Heart left ventricle (tissue), 16 donors: ENCODE measurements at regions not wholly inside any gene's neighbourhood (a gene's known extent, or its start where the extent isn't known, plus 50 kb on each side); places are given as distances from the start of the nearest gene placed in this dataset.
"Not testable (repeated sequence)": the region's sequence is repeated elsewhere in the genome, so short reads cannot be mapped to it uniquely, and the experiment has no call there.

ENCODE experiments used
- ATAC-seq, 4 donors: fragments of 200-7000 bp; cut with Tn5 transposase; one replicate each; pipeline ENCODE4 v1.9.1; 2020 to 2022; ENCODE audit warnings: moderate library complexity in 4 of 4, mild to moderate bottlenecking in 3 of 4, moderate number of reproducible peaks in 1 of 4
- DNase-seq, 5 donors: peaks; one replicate each; pipeline ENCODE4 v3.0.0-alpha.2; 2020
- H3K27ac ChIP-seq, 12 donors: fragments of 200-600 bp; sonication (generic) in 4 of 12; one replicate each; pipeline versions ENCODE4 v1.5.0 to v1.8.0; 2016 to 2022; ENCODE audit warnings: mild to moderate bottlenecking in 2 of 12
- H3K27me3 ChIP-seq, 9 donors: fragments of 200-600 bp; sonication (generic) in 2 of 9; one replicate each; pipeline versions ENCODE4 v1.5.1 to v1.8.0; 2016 to 2022; ENCODE audit warnings: mild to moderate bottlenecking in 3 of 9
- H3K36me3 ChIP-seq, 9 donors: fragments of 200-600 bp; sonication (generic) in 2 of 9; one replicate each; pipeline versions ENCODE4 v1.5.0 to v1.8.0; 2018 to 2022; ENCODE audit warnings: mild to moderate bottlenecking in 2 of 9
- H3K4me1 ChIP-seq, 12 donors: fragments of 200-600 bp; sonication (generic) in 4 of 12; one replicate each; pipeline versions ENCODE4 v1.5.0 to v1.8.0; 2016 to 2022; ENCODE audit warnings: mild to moderate bottlenecking in 3 of 12
- H3K4me3 ChIP-seq, 12 donors: fragments of 200-600 bp; sonication (generic) in 4 of 12; one replicate each; pipeline versions ENCODE4 v1.5.0 to v1.8.0; 2017 to 2022; ENCODE audit warnings: mild to moderate bottlenecking in 9 of 12, moderate library complexity in 4 of 12
- H3K9me3 ChIP-seq, 12 donors: fragments of 200-600 bp; sonication (generic) in 4 of 12; one replicate each; pipeline versions ENCODE4 v1.5.0 to v1.8.0; 2016 to 2022; ENCODE audit warnings: mild to moderate bottlenecking in 1 of 12
- CTCF ChIP-seq, 12 donors: fragments of 200-600 bp; sonication (generic) in 4 of 12; IDR thresholded peaks; one replicate each; pipeline versions ENCODE4 v1.5.0 to v1.8.0; 2018 to 2022; ENCODE audit warnings: antibody characterized with exemption in 12 of 12, mild to moderate bottlenecking in 5 of 12
- POLR2A ChIP-seq, 2 donors: fragments of 450-650 bp; IDR thresholded peaks; one replicate each; pipeline ENCODE4 v1.6.1; 2017; ENCODE audit warnings: antibody characterized with exemption in 2 of 2, mild to moderate bottlenecking in 2 of 2, moderate library complexity in 2 of 2
- WGBS, 4 donors: extraction: QIAGEN DNeasy Blood & Tissue Kit in 2 of 4; methylation state at CpG; one replicate each; pipeline versions ENCODE4 v1.1.5 to v1.1.7; 2013 to 2018; 5-methylcytosine and 5-hydroxymethylcytosine counted together
- intact Hi-C, 10 donors: fragments of 100-400 bp; cut with DNase I; formaldehyde crosslinking; loops; one replicate each; pipeline versions ENCODE4 v1.11.1 to v1.14.2; 2022
- donor health status: ischemic (EF 13 %, LVEDD 7.1; RV severe dilation, severe dysfunction).
- donor health status: healthy with polysubstance abuse.
- donor health status: DM: no; HTN: yes; CAD: no.
- donor health status: DM: no; HTN: no; CAD: no.
- donor health status: ischemic (EF 25% LVEDD 6.9; RV normal size, moderate dysfunction).
- donor health status: ischemic (EF 25% LVEDD 5.7; RV mildly dilated, moderate dysfunction).
- donor health status: healthy.
- donor health status: DM: yes; HTN: yes; CAD: no.
- donor health status: ischemic (EF 35%, LVEDD 5.7; RV mildly dilated, moderate dysfunction).
- donor health status: nonischemic (EF 11% LVEDD 7.7; RV severe dilation, severe dysfunction).
- donor health status: DM: yes; HTN: yes; CAD: no.
- donor health status: PGD.
- donor health status: ischemic (EF 29% LVEDD 5.4; RV normal size, mild dysfunction).
- donor health status: nonischemic (EF 23%, LVEDD 6.1; RV moderate dilation, normal function).

- Histone ChIP-seq H3K9me3 (no peaks in the 10 kb centered on the region), H3K27me3 (no peaks in the 10 kb centered on the region), H3K36me3 (no peaks in the 10 kb centered on the region), H3K4me3 (no peak overlapping the region), H3K27ac (no peak overlapping the region), H3K4me1 (peaks cover 0 to 5% (median 0%) of the 10 kb centered on the region in 12 donors)
- intact Hi-C loops, result no loop called here
- TF ChIP-seq CTCF (IDR thresholded peaks at IDR 0.05) (no peak), POLR2A (IDR thresholded peaks at IDR 0.05) (no peak)
- WGBS, 4 donors, result 37 to 60% (median 44%) methylated on average over 2 of the region's 2 CpGs
- DNase-seq, result no peak
- peak in 2 of 4 donors; percentile 58 to 64 for ATAC-seq
Observed at GRCh38 chr11:133639408-133639807, 107.1 kb upstream of the OPCML start.

- ATAC-seq, result no peak
- peaks cover 0 to 2% (median 0%) of the 10 kb centered on the region in 9 donors for H3K27me3 ChIP-seq
- no peak for DNase-seq
- intact Hi-C loops, result no loop called here
- H3K9me3 ChIP-seq, result no peaks in the 10 kb centered on the region
- no peak for TF ChIP-seq POLR2A (IDR thresholded peaks at IDR 0.05)
- 85 to 95% (median 87%) methylated on average over 5 of the region's 5 CpGs for WGBS, 4 donors
- H3K4me1 ChIP-seq, result peaks cover 0 to 5% (median 0%) of the 10 kb centered on the region in 12 donors
- H3K4me3 ChIP-seq, result no peak overlapping the region
- no peak overlapping the region for H3K27ac ChIP-seq
- no peaks in the 10 kb centered on the region for H3K36me3 ChIP-seq
Observed at GRCh38 chr11:133638921-133639320, 106.6 kb upstream of the OPCML start.

GRCh38 chr11:133636711-133637355 lies 104.5 kb upstream of the OPCML start:
- intact Hi-C loops, result no loop called here
- 58 to 66% (median 64%) methylated on average over 18 of the region's 18 CpGs for WGBS, 4 donors
- ATAC-seq (no peak), DNase-seq (no peak)
- Histone ChIP-seq H3K4me3 (no peak overlapping the region), H3K4me1 (peaks cover 0 to 5% (median 0%) of the 10 kb centered on the region in 12 donors), H3K36me3 (no peaks in the 10 kb centered on the region), H3K27ac (no peak overlapping the region), H3K27me3 (peaks cover 0 to 4% (median 0%) of the 10 kb centered on the region in 9 donors), H3K9me3 (no peaks in the 10 kb centered on the region)
- TF ChIP-seq CTCF (IDR thresholded peaks at IDR 0.05) (no peak), POLR2A (IDR thresholded peaks at IDR 0.05) (no peak)

GRCh38 chr11:133635244-133635739 lies 103.0 kb upstream of the OPCML start:
- Histone ChIP-seq H3K9me3 (no peaks in the 10 kb centered on the region), H3K4me3 (no peak overlapping the region), H3K36me3 (no peaks in the 10 kb centered on the region), H3K4me1 (peaks cover 0 to 5% (median 0%) of the 10 kb centered on the region in 12 donors), H3K27me3 (peaks cover 0 to 4% (median 0%) of the 10 kb centered on the region in 9 donors), H3K27ac (no peak overlapping the region)
- DNase-seq (no peak), ATAC-seq (no peak)
- TF ChIP-seq POLR2A (IDR thresholded peaks at IDR 0.05), result no peak
- no peak for TF ChIP-seq CTCF (IDR thresholded peaks at IDR 0.05)
- intact Hi-C loops, result no loop called here
- 62 to 75% (median 71%) methylated on average over 3 of the region's 3 CpGs for WGBS, 4 donors

- not testable (repeated sequence) for DNase-seq, H3K27me3 ChIP-seq, H3K36me3 ChIP-seq, H3K4me1 ChIP-seq, ATAC-seq, H3K9me3 ChIP-seq, H3K4me3 ChIP-seq, H3K27ac ChIP-seq
- WGBS, 4 donors, result 64 to 75% (median 72%) methylated on average over 10 to 11 of the region's 11 CpGs
- intact Hi-C loops, result loop anchor here in 2 of 10 donors (10.0 kb wide), 2 partner anchors 186 to 544 kb away; no protein-coding TSS in a partner anchor
Observed at GRCh38 chr11:133628371-133628770, 96.1 kb upstream of the OPCML start.
